ENCODE measurements at regions not wholly inside any gene's neighbourhood (a gene's known extent, or its start where the extent isn't known, plus 50 kb on each side); places are given as distances from the start of the nearest gene placed in this dataset.

DNA sequence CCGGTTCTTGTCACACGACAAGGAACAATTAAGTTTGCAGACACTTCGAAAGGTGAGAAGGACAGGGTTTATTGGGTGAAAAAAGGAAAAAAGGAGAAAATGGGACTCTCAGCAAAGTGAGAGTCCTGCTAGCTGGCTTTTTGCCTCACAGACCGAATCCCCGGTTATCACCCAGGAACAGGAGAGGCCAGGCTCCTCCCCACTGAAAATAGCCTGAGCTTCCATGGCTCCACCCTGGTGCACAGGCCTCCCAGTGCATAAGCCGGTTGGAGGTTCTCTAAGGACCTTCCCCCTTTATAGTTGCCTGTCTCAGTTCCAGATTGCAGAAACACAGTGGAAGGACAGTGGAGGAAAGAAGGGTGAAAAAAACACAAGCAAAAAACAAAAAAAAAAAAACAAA is 571.7 kb downstream of the KCTD12 start:
- TF ChIP-seq, protein P1, sequence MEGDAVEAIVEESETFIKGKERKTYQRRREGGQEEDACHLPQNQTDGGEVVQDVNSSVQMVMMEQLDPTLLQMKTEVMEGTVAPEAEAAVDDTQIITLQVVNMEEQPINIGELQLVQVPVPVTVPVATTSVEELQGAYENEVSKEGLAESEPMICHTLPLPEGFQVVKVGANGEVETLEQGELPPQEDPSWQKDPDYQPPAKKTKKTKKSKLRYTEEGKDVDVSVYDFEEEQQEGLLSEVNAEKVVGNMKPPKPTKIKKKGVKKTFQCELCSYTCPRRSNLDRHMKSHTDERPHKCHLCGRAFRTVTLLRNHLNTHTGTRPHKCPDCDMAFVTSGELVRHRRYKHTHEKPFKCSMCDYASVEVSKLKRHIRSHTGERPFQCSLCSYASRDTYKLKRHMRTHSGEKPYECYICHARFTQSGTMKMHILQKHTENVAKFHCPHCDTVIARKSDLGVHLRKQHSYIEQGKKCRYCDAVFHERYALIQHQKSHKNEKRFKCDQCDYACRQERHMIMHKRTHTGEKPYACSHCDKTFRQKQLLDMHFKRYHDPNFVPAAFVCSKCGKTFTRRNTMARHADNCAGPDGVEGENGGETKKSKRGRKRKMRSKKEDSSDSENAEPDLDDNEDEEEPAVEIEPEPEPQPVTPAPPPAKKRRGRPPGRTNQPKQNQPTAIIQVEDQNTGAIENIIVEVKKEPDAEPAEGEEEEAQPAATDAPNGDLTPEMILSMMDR (IDR thresholded peaks at IDR 0.05), result no peak
- no peak for TF ChIP-seq POLR2AphosphoS5 (IDR thresholded peaks at IDR 0.05; ENCODE audit: insufficient read depth in 1 of 2, low read depth in 1 of 2)
